Right lobe of liver (tissue), 6 donors: ENCODE measurements at regions not wholly inside any gene's neighbourhood (a gene's known extent, or its start where the extent isn't known, plus 50 kb on each side); places are given as distances from the start of the nearest gene placed in this dataset.

Source experiments
- ATAC-seq, 4 donors: fragments of 200-7000 bp; cut with Tn5 transposase; one replicate each; pipeline ENCODE4 v1.9.1; 2020; ENCODE audit warnings: mild to moderate bottlenecking in 4 of 4, moderate library complexity in 4 of 4
- DNase-seq, 3 donors: peaks; one replicate each; pipeline ENCODE4 v3.0.0-alpha.2; 2020
- H3K27ac ChIP-seq, 3 donors: fragments of 200-600 bp; one replicate each; pipeline ENCODE4 v1.8.0; 2022
- H3K27me3 ChIP-seq, 2 donors: fragments of 200-600 bp; one replicate each; pipeline ENCODE4 v1.8.0; 2022
- H3K36me3 ChIP-seq, 4 donors: fragments of 200-600 bp; sonication (generic) in 1 of 4; one replicate each; pipeline versions ENCODE4 v1.5.1 to v1.8.0; 2017 to 2022; ENCODE audit warnings: control low read depth in 1 of 4
- H3K4me1 ChIP-seq, 4 donors: fragments of 200-600 bp; sonication (generic) in 1 of 4; one replicate each; pipeline versions ENCODE4 v1.5.1 to v1.8.0; 2017 to 2022; ENCODE audit warnings: control low read depth in 1 of 4
- H3K4me3 ChIP-seq, 3 donors: fragments of 200-600 bp; one replicate each; pipeline ENCODE4 v1.8.0; 2022
- H3K9me3 ChIP-seq, 4 donors: fragments of 200-600 bp; sonication (generic) in 1 of 4; one replicate each; pipeline versions ENCODE4 v1.5.1 to v1.8.0; 2017 to 2022; ENCODE audit warnings: control low read depth in 1 of 4
- CTCF ChIP-seq, 4 donors: fragments of 200-600 bp in 3 of 4; fragments of 450-650 bp in 1 of 4; IDR thresholded peaks; one replicate each; pipeline versions ENCODE4 v1.5.1 to v1.8.0; 2016 to 2022; ENCODE audit warnings: antibody characterized with exemption in 4 of 4, mild to moderate bottlenecking in 2 of 4
- POLR2A ChIP-seq: fragments of 450-650 bp; IDR thresholded peaks from one replicate; pipeline ENCODE4 v1.6.1; 2017; ENCODE audit warnings: antibody characterized with exemption, mild to moderate bottlenecking
- WGBS: methylation state at CpG from one replicate; pipeline ENCODE4 v1.1.6; 2018; ENCODE audit warnings: low coverage, low lambda C conversion rate; ENCODE audit not compliant: insufficient coverage; ENCODE audit errors: missing lambda C conversion rate; 5-methylcytosine and 5-hydroxymethylcytosine counted together
- intact Hi-C, 2 donors: fragments of 100-400 bp; cut with DNase I; formaldehyde crosslinking; loops; one replicate each; pipeline versions ENCODE4 v1.11.2 to v1.14.1; 2022
- donor health status: DM: no; HTN: yes; CAD: no.
- donor health status: DM: no; HTN: no; CAD: no.
- donor health status: DM: no; HTN: no; CAD: no.
- donor health status: DM: no; HTN: yes; CAD: no.
- donor health status: DM: no; HTN: yes; CAD: no.

GRCh38 chr2:67559156-67559555 is 162.0 kb downstream of the ETAA1 start:
- Histone ChIP-seq H3K27ac (no peak overlapping the region), H3K4me1 (no peaks in the 10 kb centered on the region), H3K4me3 (no peak overlapping the region), H3K27me3 (no peaks in the 10 kb centered on the region), H3K36me3 (no peaks in the 10 kb centered on the region), H3K9me3 (no peaks in the 10 kb centered on the region)
- TF ChIP-seq POLR2A (no peak), CTCF (IDR thresholded peaks at IDR 0.05) (no peak)
- no peak for DNase-seq
- intact Hi-C loops = no loop called here
- 48% methylated on average over 3 of the region's 3 CpGs for WGBS
- no peak for ATAC-seq

- H3K4me3 ChIP-seq = no peak overlapping the region
- DNase-seq (no peak), ATAC-seq (no peak)
- no peaks in the 10 kb centered on the region for H3K27me3 ChIP-seq
- intact Hi-C loops = no loop called here
- no peaks in the 10 kb centered on the region for H3K9me3 ChIP-seq
- TF ChIP-seq CTCF (IDR thresholded peaks at IDR 0.05) (no peak), POLR2A (no peak)
- WGBS = 32% methylated on average over 4 of the region's 4 CpGs
- no peaks in the 10 kb centered on the region for H3K4me1 ChIP-seq
- H3K36me3 ChIP-seq = no peaks in the 10 kb centered on the region
- H3K27ac ChIP-seq = no peak overlapping the region
Observed at GRCh38 chr2:67560771-67561456, 163.8 kb downstream of the ETAA1 start.

GRCh38 chr2:67561457-67561965 is 164.4 kb downstream of the ETAA1 start:
- peak in 2 of 4 donors; percentile 15 to 30 for ATAC-seq

GRCh38 chr2:67564076-67564475 is 166.9 kb downstream of the ETAA1 start:
- Histone ChIP-seq H3K36me3 (no peaks in the 10 kb centered on the region), H3K27me3 (no peaks in the 10 kb centered on the region), H3K27ac (no peak overlapping the region), H3K4me1 (no peaks in the 10 kb centered on the region), H3K4me3 (no peak overlapping the region), H3K9me3 (no peaks in the 10 kb centered on the region)
- no peak for ATAC-seq
- intact Hi-C loops = no loop called here
- WGBS = 31% methylated on average over 3 of the region's 3 CpGs
- TF ChIP-seq POLR2A (no peak), CTCF (IDR thresholded peaks at IDR 0.05) (no peak)
- no peak for DNase-seq

More at GRCh38 chr2:67561457-67561965, 164.4 kb downstream of the ETAA1 start:
- TF ChIP-seq CTCF (IDR thresholded peaks at IDR 0.05) = no peak
- no peak for TF ChIP-seq POLR2A
- 42% methylated on average over 8 of the region's 8 CpGs for WGBS
- Histone ChIP-seq H3K9me3 (no peaks in the 10 kb centered on the region), H3K27ac (no peak overlapping the region), H3K4me3 (no peak overlapping the region), H3K27me3 (no peaks in the 10 kb centered on the region), H3K36me3 (no peaks in the 10 kb centered on the region), H3K4me1 (no peaks in the 10 kb centered on the region)
- intact Hi-C loops = no loop called here
- no peak for DNase-seq
